Brain microvascular endothelial cell (primary cell): ENCODE measurements at regions not wholly inside any gene's neighbourhood (a gene's known extent, or its start where the extent isn't known, plus 50 kb on each side); places are given as distances from the start of the nearest gene placed in this dataset.

ENCODE experiments used
- DNase-seq: peaks from one replicate; pipeline ENCODE4 v3.0.0-alpha.2; 2020
- H3K27ac ChIP-seq: fragments of 250-450 bp; sonication (Bioruptor Pico); 2 replicates; pipeline ENCODE4 v1.5.1; 2020; ENCODE audit warnings: mild to moderate bottlenecking, moderate library complexity
- H3K27me3 ChIP-seq: fragments of 250-450 bp; sonication (Bioruptor Pico); replicated peaks from 2 replicates; pipeline ENCODE4 v1.5.1; 2020; ENCODE audit warnings: mild to moderate bottlenecking
- H3K36me3 ChIP-seq: fragments of 250-450 bp; sonication (Bioruptor Pico); replicated peaks from 2 replicates; pipeline ENCODE4 v1.5.1; 2020; ENCODE audit warnings: mild to moderate bottlenecking
- H3K4me3 ChIP-seq: 2 replicates; pipeline ENCODE4 v1.5.1; 2011; ENCODE audit warnings: low read depth, mild to moderate bottlenecking, control low read depth, low read length, moderate library complexity
- CTCF ChIP-seq: IDR thresholded peaks from 2 replicates; pipeline ENCODE4 v1.5.1; 2011; ENCODE audit warnings: low read depth, mild to moderate bottlenecking, moderate library complexity, low read length, control low read depth, inconsistent platforms; ENCODE audit errors: missing control alignments
- in situ Hi-C: cut with HindIII; loops from 2 replicates; pipeline ENCODE4 v1.10.0; 2017; ENCODE audit warnings: low sequenced_read_pairs, low pct_ligation_motif_present

- DNase-seq, result no peak
- in situ Hi-C loops, result no loop called here
- no peaks in the 10 kb centered on the region for H3K36me3 ChIP-seq
- H3K4me3 ChIP-seq, result no peak overlapping the region
- no peak for TF ChIP-seq CTCF
- no peak overlapping the region for H3K27ac ChIP-seq
- no peaks in the 10 kb centered on the region for H3K27me3 ChIP-seq
Measured at GRCh38 chr2:195579776-195580555, 77.1 kb upstream of the SLC39A10 start.

GRCh38 chr2:195575879-195576401 lies 81.1 kb upstream of the SLC39A10 start:
- peak; percentile 73 for DNase-seq
- no peak for TF ChIP-seq CTCF
- Histone ChIP-seq H3K36me3 (no peaks in the 10 kb centered on the region), H3K27ac (peak overlapping the region; percentile 39), H3K4me3 (no peak overlapping the region), H3K27me3 (no peaks in the 10 kb centered on the region)
- in situ Hi-C loops, result no loop called here

- Histone ChIP-seq H3K27ac (no peak overlapping the region), H3K36me3 (no peaks in the 10 kb centered on the region), H3K4me3 (no peak overlapping the region), H3K27me3 (no peaks in the 10 kb centered on the region)
- in situ Hi-C loops, result no loop called here
- no peak for DNase-seq
- no peak for TF ChIP-seq CTCF
Measured at GRCh38 chr2:195575016-195575415, 82.0 kb upstream of the SLC39A10 start.

GRCh38 chr2:195574312-195574711 lies 82.7 kb upstream of the SLC39A10 start:
- H3K27ac ChIP-seq, result no peak overlapping the region
- no peak for DNase-seq
- no peaks in the 10 kb centered on the region for H3K27me3 ChIP-seq
- H3K36me3 ChIP-seq, result no peaks in the 10 kb centered on the region
- no peak overlapping the region for H3K4me3 ChIP-seq
- in situ Hi-C loops, result no loop called here
- TF ChIP-seq CTCF, result no peak

GRCh38 chr2:195572895-195573683 lies 83.9 kb upstream of the SLC39A10 start:
- Histone ChIP-seq H3K4me3 (no peak overlapping the region), H3K27me3 (no peaks in the 10 kb centered on the region), H3K27ac (no peak overlapping the region), H3K36me3 (no peaks in the 10 kb centered on the region)
- no peak for TF ChIP-seq CTCF
- no peak for DNase-seq
- in situ Hi-C loops, result no loop called here
